Esophagus muscularis mucosa (tissue), 4 donors: ENCODE measurements at regions not wholly inside any gene's neighbourhood (a gene's known extent, or its start where the extent isn't known, plus 50 kb on each side); places are given as distances from the start of the nearest gene placed in this dataset.

Experiments used
- DNase-seq: peaks from one replicate; pipeline ENCODE4 v3.0.0-alpha.2; 2017; ENCODE audit errors: extremely low spot score
- H3K27ac ChIP-seq, 4 donors: fragments of 200-600 bp; sonication (generic); replicated peaks in 1 of 4; 1 replicate in 3 of 4; 2 replicates in 1 of 4; pipeline ENCODE4 v1.5.1; 2016 to 2019; ENCODE audit warnings: mild to moderate bottlenecking in 1 of 4
- H3K27me3 ChIP-seq, 4 donors: fragments of 200-600 bp; sonication (generic); one replicate each; pipeline versions ENCODE4 v1.5.1 to v1.6.0; 2016 to 2019
- H3K36me3 ChIP-seq, 4 donors: fragments of 200-600 bp; sonication (generic); one replicate each; pipeline ENCODE4 v1.5.1; 2016 to 2019
- H3K4me1 ChIP-seq, 4 donors: fragments of 200-600 bp; sonication (generic); one replicate each; pipeline ENCODE4 v1.5.1; 2016 to 2019
- H3K4me3 ChIP-seq, 4 donors: fragments of 200-600 bp; sonication (generic); 1 replicate in 2 of 4; 2 replicates in 2 of 4; pipeline ENCODE4 v1.5.1; 2016 to 2019; ENCODE audit warnings: mild to moderate bottlenecking in 4 of 4, moderate library complexity in 1 of 4
- H3K9me3 ChIP-seq, 4 donors: fragments of 200-600 bp; sonication (generic); 1 replicate in 3 of 4; 2 replicates in 1 of 4; pipeline ENCODE4 v1.5.1; 2016 to 2019
- CTCF ChIP-seq, 3 experiments: fragments of 200-600 bp in 2 of 3; fragments of 450-650 bp in 1 of 3; sonication (generic) in 2 of 3; IDR thresholded peaks; one replicate each; pipeline ENCODE4 v1.5.1; 2017 to 2019; ENCODE audit warnings: antibody characterized with exemption in 3 of 3, mild to moderate bottlenecking in 2 of 3, moderate library complexity in 1 of 3
- EP300 ChIP-seq: sonication (generic); formaldehyde crosslinking; IDR thresholded peaks from one replicate; pipeline ENCODE4 v1.6.1; 2017; ENCODE audit warnings: antibody characterized with exemption
- POLR2A ChIP-seq: fragments of 450-650 bp; IDR thresholded peaks from one replicate; pipeline ENCODE4 v1.6.1; 2017; ENCODE audit warnings: antibody characterized with exemption, moderate library complexity, mild to moderate bottlenecking, low read depth
- POLR2AphosphoS5 ChIP-seq, 2 donors: sonication (generic); formaldehyde crosslinking; IDR thresholded peaks; one replicate each; pipeline ENCODE4 v1.6.1; 2017; ENCODE audit warnings: antibody characterized with exemption in 2 of 2
- WGBS: methylation state at CpG from one replicate; pipeline ENCODE4 v1.1.5; 2018; 5-methylcytosine and 5-hydroxymethylcytosine counted together
- intact Hi-C: fragments of 100-400 bp; cut with DNase I; formaldehyde crosslinking; loops from one replicate; pipeline ENCODE4 v1.15.1; 2023

GRCh38 chr6:137973201-137973600 lies 106.1 kb downstream of the TNFAIP3 start:
- Histone ChIP-seq H3K9me3 (no peaks in the 10 kb centered on the region), H3K27me3 (no peaks in the 10 kb centered on the region), H3K4me3 (no peak overlapping the region), H3K36me3 (no peaks in the 10 kb centered on the region), H3K27ac (no peak overlapping the region), H3K4me1 (peaks cover 0 to 8% (median 3%) of the 10 kb centered on the region in 4 donors)
- WGBS = 84% methylated on average over 4 of the region's 4 CpGs
- intact Hi-C loops = loop anchor here (10.0 kb wide), 1 partner anchor 268 kb away; no protein-coding TSS in a partner anchor
- no peak for TF ChIP-seq EP300
- no peak for TF ChIP-seq POLR2A
- no peak for TF ChIP-seq CTCF (IDR thresholded peaks at IDR 0.05)
- TF ChIP-seq POLR2AphosphoS5 (IDR thresholded peaks at IDR 0.05) = no peak
- DNase-seq = no peak

GRCh38 chr6:137975188-137975940 lies 108.3 kb downstream of the TNFAIP3 start:
- no peak for DNase-seq
- Histone ChIP-seq H3K9me3 (no peaks in the 10 kb centered on the region), H3K36me3 (no peaks in the 10 kb centered on the region), H3K4me3 (no peak overlapping the region), H3K4me1 (peaks cover 0 to 8% (median 3%) of the 10 kb centered on the region in 4 donors), H3K27me3 (no peaks in the 10 kb centered on the region), H3K27ac (no peak overlapping the region)
- WGBS = 37% methylated on average over 6 of the region's 6 CpGs
- no peak for TF ChIP-seq POLR2AphosphoS5 (IDR thresholded peaks at IDR 0.05)
- no peak for TF ChIP-seq POLR2A
- TF ChIP-seq EP300 = no peak
- TF ChIP-seq CTCF (IDR thresholded peaks at IDR 0.05) = peak; percentile 27 to 47 (median 36)
- intact Hi-C loops = loop anchor here (10.0 kb wide), 1 partner anchor 271 kb away; no protein-coding TSS in a partner anchor

GRCh38 chr6:137976430-137976829 lies 109.4 kb downstream of the TNFAIP3 start:
- no peaks in the 10 kb centered on the region for H3K36me3 ChIP-seq
- TF ChIP-seq POLR2AphosphoS5 (IDR thresholded peaks at IDR 0.05) (no peak), EP300 (no peak), POLR2A (no peak), CTCF (IDR thresholded peaks at IDR 0.05) (no peak)
- H3K9me3 ChIP-seq = no peaks in the 10 kb centered on the region
- peaks cover 0 to 8% (median 3%) of the 10 kb centered on the region in 4 donors for H3K4me1 ChIP-seq
- H3K4me3 ChIP-seq = no peak overlapping the region
- DNase-seq = no peak
- no peaks in the 10 kb centered on the region for H3K27me3 ChIP-seq
- intact Hi-C loops = loop anchor here (10.0 kb wide), 1 partner anchor 272 kb away; no protein-coding TSS in a partner anchor
- no peak overlapping the region for H3K27ac ChIP-seq

GRCh38 chr6:137977206-137977605 lies 110.1 kb downstream of the TNFAIP3 start:
- no peaks in the 10 kb centered on the region for H3K9me3 ChIP-seq
- intact Hi-C loops = loop anchor here (10.0 kb wide), 1 partner anchor 272 kb away; no protein-coding TSS in a partner anchor
- TF ChIP-seq POLR2A (no peak), EP300 (no peak), POLR2AphosphoS5 (IDR thresholded peaks at IDR 0.05) (no peak), CTCF (IDR thresholded peaks at IDR 0.05) (no peak)
- no peak for DNase-seq
- no peaks in the 10 kb centered on the region for H3K36me3 ChIP-seq
- 93% methylated on average over 6 of the region's 6 CpGs for WGBS
- no peak overlapping the region for H3K4me3 ChIP-seq
- H3K4me1 ChIP-seq = peaks cover 0 to 8% (median 3%) of the 10 kb centered on the region in 4 donors
- no peaks in the 10 kb centered on the region for H3K27me3 ChIP-seq
- H3K27ac ChIP-seq = no peak overlapping the region
